NB4 (cell line): ENCODE measurements at regions not wholly inside any gene's neighbourhood (a gene's known extent, or its start where the extent isn't known, plus 50 kb on each side); places are given as distances from the start of the nearest gene placed in this dataset.

Experiments
- DNase-seq: peaks from one replicate; pipeline ENCODE4 v3.0.0; 2010; ENCODE audit warnings: low read depth
- H3K4me3 ChIP-seq: one replicate; pipeline ENCODE4 v1.5.1; 2011; ENCODE audit warnings: mild to moderate bottlenecking, low read depth, low read length, moderate library complexity
- MAX ChIP-seq: IDR thresholded peaks from 2 replicates; pipeline ENCODE4 v1.6.1; 2011; ENCODE audit warnings: low read depth, low read length
- MYC ChIP-seq: IDR thresholded peaks from 2 replicates; pipeline ENCODE4 v1.6.1; 2011; ENCODE audit warnings: low read depth, low read length
- POLR2A ChIP-seq: IDR thresholded peaks from 2 replicates; pipeline ENCODE4 v1.6.1; 2011; ENCODE audit warnings: mild to moderate bottlenecking; ENCODE audit not compliant: insufficient read length; ENCODE audit errors: extremely low read depth
- TF ChIP-seq, protein P1 (sequence below): IDR thresholded peaks from one replicate; pipeline ENCODE4 v1.5.1; 2012; ENCODE audit warnings: low read depth, low read length

DNA sequence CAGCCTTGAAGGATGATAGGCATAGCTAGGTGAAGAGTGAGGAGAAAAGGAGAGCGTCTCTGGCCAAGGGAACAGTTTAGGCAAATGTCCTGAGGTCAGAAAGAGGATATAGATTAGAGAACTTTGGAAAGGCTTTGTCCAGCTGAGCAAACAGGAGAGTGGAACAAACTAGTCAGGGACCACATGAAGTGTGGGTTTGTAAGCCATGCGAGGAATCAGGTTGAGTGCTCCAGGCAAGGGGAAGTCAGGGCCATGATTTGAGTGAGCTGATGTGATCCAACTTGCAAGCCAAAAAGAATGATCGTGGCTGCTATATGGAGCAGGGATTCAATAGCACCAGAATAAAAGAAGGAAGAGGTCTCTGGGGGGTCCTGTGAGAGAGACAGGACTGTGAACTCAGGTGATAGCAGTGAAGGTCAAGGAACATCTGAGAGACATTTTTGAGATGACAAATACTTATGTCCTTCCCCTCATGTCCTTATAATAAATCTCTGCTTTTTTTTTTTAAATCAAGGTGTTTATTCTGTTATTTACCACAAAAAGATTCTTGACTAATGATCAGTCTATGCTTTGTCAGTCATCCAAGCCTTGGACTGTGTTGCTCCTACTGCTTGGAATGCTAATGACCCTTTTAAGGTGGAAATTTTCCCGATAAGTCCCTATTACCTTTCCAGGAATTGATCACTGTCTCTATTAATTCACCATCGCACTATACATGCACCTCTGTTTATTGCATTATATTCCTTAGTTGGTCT is 472.6 kb downstream of the TXNL1 start:
- H3K4me3 ChIP-seq: no peak overlapping the region
- no peak for DNase-seq
- no peak for TF ChIP-seq POLR2A
- TF ChIP-seq MAX: no peak
- TF ChIP-seq, protein P1, sequence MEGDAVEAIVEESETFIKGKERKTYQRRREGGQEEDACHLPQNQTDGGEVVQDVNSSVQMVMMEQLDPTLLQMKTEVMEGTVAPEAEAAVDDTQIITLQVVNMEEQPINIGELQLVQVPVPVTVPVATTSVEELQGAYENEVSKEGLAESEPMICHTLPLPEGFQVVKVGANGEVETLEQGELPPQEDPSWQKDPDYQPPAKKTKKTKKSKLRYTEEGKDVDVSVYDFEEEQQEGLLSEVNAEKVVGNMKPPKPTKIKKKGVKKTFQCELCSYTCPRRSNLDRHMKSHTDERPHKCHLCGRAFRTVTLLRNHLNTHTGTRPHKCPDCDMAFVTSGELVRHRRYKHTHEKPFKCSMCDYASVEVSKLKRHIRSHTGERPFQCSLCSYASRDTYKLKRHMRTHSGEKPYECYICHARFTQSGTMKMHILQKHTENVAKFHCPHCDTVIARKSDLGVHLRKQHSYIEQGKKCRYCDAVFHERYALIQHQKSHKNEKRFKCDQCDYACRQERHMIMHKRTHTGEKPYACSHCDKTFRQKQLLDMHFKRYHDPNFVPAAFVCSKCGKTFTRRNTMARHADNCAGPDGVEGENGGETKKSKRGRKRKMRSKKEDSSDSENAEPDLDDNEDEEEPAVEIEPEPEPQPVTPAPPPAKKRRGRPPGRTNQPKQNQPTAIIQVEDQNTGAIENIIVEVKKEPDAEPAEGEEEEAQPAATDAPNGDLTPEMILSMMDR: no peak
- TF ChIP-seq MYC: no peak

DNA sequence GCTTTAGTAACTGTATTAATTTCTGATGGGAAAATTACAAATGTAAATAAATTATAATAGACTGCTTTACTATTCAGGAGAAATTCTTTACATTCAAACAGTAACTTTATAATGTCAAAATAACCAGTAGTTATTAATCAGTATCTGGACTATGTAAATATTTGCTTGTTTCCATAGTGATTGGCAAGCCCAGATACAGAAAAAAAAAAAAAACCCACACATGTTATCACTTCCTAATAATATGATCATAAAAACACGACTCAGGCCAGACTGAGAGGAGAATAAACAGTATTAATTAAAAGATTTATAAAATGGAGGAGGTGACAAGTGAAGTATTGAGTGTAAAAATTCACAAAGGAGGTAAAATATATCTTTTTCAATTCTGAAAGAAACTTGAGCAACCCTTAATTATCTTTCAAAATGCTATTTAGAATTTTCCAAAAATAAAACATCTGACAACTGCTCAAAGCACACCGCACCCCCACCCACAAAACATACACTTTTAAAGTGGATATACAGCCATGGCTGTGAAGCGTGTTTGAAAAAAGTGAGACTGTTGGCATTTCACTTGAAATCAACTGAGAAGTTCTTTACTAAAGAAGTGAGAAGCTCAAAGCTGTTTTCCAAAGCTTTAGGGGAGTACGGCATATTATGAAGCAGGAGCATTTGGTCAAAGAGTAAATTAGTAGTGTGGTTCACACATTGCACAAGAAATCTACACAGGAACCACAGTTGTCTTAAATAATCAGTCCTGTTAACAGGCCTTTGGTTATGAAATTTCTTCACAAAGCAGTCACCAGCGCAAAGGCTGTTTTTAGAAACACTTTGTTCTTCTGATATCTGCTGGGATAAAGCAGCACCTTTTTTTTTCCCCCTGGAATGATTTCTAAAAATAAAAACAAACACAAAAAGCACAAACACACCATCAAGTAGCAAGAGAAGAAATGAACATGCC is 475.8 kb downstream of the TXNL1 start:
- no peak for DNase-seq
- TF ChIP-seq, protein P1: no peak
- TF ChIP-seq POLR2A: no peak
- no peak for TF ChIP-seq MYC
- TF ChIP-seq MAX: no peak
- H3K4me3 ChIP-seq: no peak overlapping the region

GRCh38 chr18:56161566-56162260 is 476.7 kb downstream of the TXNL1 start:
- no peak for TF ChIP-seq MAX
- TF ChIP-seq MYC: no peak
- no peak for TF ChIP-seq POLR2A
- TF ChIP-seq, protein P1: no peak
- no peak for DNase-seq

GRCh38 chr18:56158676-56159075 is 479.7 kb downstream of the TXNL1 start:
- TF ChIP-seq POLR2A: no peak
- no peak for TF ChIP-seq MYC
- no peak for TF ChIP-seq MAX
- TF ChIP-seq, protein P1: no peak
- no peak overlapping the region for H3K4me3 ChIP-seq
- DNase-seq: no peak

More at GRCh38 chr18:56161566-56162260, 476.7 kb downstream of the TXNL1 start:
- H3K4me3 ChIP-seq: no peak overlapping the region

DNA sequence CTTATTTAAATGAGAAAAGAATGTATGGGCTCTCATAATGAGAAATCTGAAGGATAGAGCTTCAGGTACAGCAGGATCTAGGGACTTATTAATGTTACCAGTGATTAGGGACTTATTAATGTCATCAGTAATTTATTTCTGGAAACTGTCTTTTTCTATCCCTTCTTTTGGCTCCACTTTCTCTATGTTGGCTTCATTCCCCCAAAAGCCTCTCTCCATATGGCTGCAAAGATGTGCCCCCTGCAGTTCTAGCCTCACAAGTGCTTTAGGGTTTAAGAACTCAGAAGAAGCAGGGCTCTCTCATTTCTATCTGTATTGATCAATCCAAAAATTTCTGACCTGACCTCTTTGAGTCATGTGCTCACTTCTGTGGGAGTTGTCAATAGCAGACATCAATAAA is 480.9 kb downstream of the TXNL1 start:
- TF ChIP-seq MYC: no peak
- H3K4me3 ChIP-seq: no peak overlapping the region
- no peak for DNase-seq
